ENCODE measurements at regions not wholly inside any gene's neighbourhood (a gene's known extent, or its start where the extent isn't known, plus 50 kb on each side); places are given as distances from the start of the nearest gene placed in this dataset.

GRCh38 chr4:42821230-42821629 is 71.3 kb upstream of the GRXCR1 start:
- TF ChIP-seq POLR2A (IDR thresholded peaks at IDR 0.05) (no peak), POLR2AphosphoS5 (IDR thresholded peaks at IDR 0.05) (no peak)
